NCI-H2227 (cell line): ENCODE measurements at regions not wholly inside any gene's neighbourhood (a gene's known extent, or its start where the extent isn't known, plus 50 kb on each side); places are given as distances from the start of the nearest gene placed in this dataset.
A peak's percentile ranks its signal among the peaks of the same experiment; 100 is the strongest.

Source experiments
- DNase-seq: peaks from one replicate; lab custom pipeline; 2025; ENCODE audit not compliant: unreplicated experiment; lab: John Stamatoyannopoulos, UW

GRCh38 chr5:125528881-125529280 lies 782.4 kb upstream of the ZNF608 start:
- no peak for DNase-seq

- DNase-seq = peak; percentile 3
Measured at GRCh38 chr5:125530833-125531615, 784.6 kb upstream of the ZNF608 start.

- DNase-seq = no peak
Measured at GRCh38 chr5:125536095-125536494, 789.7 kb upstream of the ZNF608 start.

DNA sequence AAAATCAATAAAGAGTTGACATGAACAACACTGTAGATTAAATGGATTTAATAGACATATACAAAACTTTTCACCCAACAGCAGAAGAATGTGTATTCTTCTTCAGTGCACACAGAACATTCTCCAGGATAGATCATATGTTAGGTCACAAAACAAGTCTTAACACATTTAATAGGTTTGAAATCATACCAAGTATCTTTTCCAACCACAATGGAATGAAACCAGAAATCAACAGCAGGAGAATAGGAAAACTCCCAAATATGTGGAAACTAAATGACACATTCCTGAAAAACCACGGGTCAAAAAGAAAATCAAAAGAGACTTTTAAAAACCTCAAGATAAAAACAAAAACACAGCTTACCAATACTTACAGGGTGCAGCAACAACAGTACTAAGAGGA lies 790.1 kb upstream of the ZNF608 start:
- no peak for DNase-seq

- no peak for DNase-seq
Measured at GRCh38 chr5:125537661-125538060, 791.2 kb upstream of the ZNF608 start.

- no peak for DNase-seq
Measured at GRCh38 chr5:125538469-125538868, 792.0 kb upstream of the ZNF608 start.

- DNase-seq = no peak
Measured at GRCh38 chr5:125541085-125541484, 794.6 kb upstream of the ZNF608 start.

- DNase-seq = no peak
Measured at GRCh38 chr5:125549322-125549911, 803.0 kb upstream of the ZNF608 start.

GRCh38 chr5:125550274-125550673 lies 803.8 kb upstream of the ZNF608 start:
- DNase-seq = peak; percentile 8

DNA sequence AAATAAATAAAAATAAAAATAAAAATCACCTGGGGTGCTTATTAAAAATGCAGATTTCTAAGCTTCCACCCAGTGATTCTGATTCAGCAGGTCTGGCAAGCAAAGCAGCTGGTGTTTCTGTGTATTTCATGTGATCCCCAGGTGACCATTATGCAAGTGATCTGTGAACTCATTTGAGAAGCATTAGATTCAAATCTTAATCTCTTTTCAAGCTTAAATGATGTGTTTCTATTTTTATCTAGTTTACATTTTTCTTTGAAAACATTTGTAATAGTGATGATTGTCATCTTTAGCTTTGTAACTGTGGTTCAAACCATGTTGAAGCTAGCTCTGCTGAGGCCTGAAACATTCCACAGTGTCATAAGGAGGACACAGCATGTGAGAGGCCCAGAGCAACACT lies 804.8 kb upstream of the ZNF608 start:
- no peak for DNase-seq

DNA sequence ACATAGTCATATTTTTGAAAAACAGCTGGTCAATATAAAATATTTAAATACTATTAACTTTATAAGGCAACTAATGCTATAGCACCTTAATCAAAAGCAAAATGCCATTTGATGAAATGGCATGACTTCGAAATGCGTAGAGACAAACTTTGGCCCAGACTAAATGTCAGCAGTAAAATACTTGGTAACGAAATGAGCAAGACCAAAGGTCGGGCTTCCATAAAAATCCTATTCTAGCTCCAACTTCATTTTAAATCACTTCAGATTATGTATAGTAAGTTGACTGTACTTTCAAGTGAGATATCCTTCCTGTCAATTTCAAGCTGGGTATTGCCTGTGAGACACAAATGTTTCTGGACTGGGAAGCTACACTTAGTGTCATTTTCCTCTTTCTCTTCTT lies 805.4 kb upstream of the ZNF608 start:
- no peak for DNase-seq

DNA sequence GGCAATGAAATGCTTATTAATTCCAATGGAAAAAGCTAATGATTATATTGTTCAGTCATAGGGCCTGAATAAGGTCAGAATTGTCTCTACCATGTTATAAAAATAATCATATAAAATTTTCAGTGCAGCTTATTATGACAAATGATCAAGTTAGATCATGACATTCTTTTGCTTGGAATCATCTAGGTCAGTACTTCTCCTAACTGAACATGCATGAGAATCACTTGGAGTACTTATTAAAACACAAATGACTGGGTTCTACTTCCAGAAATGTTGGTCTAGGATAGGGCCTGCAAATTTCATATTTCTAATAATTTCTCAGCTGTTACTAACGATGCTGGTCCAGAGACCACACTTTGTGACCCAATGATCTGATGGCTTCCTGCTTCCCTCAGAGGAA lies 806.0 kb upstream of the ZNF608 start:
- DNase-seq = no peak

DNA sequence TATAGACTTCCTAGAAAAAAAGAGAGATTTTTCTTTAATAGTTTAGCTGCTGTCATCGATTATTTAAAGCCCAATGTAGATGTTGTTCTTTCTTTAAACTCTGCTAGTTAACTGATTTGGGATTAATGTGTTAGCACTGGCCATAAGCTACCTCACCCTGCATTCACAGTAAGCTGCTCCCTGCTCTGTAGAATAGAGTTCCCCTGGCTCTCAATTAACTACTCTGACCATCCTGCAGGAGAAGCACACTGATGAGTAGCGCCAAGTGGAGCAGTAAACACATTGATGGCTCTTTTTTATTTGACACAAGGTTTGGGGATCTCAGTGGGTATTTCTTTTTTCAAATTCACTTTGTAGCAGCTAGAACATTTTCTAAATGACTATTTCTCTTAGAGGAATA lies 807.9 kb upstream of the ZNF608 start:
- no peak for DNase-seq

GRCh38 chr5:125555591-125555990 lies 809.2 kb upstream of the ZNF608 start:
- DNase-seq = no peak

- DNase-seq = no peak
Measured at GRCh38 chr5:125558016-125558415, 811.6 kb upstream of the ZNF608 start.

GRCh38 chr5:125558466-125558865 lies 812.0 kb upstream of the ZNF608 start:
- DNase-seq = no peak

GRCh38 chr5:125559296-125559695 lies 812.9 kb upstream of the ZNF608 start:
- no peak for DNase-seq

DNA sequence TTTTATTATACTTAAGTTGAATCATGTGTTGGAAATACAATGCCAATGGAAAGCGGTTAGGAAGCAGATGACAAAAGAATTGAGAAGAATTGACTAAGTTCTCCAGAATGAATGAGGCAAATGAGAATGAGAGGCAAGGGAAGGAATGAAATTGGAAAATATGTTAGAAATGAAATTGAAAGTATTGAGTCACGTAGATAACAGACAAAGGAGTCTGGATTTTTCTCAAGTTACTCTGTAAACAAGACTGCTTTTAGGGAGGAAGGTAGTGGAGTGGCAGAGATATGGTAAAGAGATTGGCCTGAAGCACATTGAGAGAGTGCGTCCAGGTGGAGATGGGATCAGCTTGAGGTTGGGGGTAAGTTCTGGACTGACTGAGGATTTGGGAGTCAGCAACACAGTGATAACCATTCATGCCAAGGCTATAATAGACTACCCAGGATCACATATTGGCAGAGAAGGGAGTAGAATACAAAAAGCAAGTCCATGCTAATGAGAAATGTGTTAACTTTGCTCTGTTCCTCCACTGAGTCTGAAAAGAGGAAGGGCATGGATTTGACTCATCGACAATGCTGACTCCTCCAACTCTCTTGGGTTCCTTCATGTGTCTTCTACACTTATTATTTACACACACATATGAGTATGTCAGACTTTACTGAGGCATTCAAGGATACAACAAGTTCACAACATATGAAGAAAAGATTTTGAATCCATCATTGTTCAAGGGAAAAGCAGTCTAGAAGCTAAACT lies 814.2 kb upstream of the ZNF608 start:
- no peak for DNase-seq

DNA sequence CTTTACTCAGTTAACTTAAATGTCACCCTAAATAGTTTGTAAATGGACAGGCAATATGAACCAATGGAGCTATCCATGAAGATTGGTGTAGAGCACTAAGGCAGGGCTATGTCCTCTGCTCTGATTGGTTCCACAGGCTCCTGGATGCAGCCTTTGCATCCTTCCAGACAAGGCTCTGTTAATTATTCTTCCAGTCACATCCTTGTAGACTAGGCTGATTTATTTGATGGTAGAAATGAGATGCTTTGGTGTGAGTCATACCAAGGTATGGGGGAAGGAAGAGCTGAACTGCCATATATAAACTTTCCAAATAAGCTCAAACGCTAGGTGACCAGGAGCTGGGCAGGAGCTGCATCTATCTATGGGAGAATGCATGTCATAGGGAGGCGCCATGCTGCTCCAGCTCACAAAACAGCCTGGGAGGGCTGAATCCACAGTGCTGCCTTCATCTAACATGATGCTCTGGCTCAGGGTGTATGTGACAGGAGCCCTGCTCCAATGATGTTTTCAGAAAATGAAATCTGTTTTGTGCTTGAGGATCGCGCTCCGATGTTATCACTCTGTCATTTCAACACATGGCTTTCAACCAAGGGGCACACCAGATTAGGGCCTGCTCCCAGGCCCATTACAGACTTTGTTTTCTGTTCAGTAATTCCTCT lies 818.0 kb upstream of the ZNF608 start:
- DNase-seq = no peak

DNA sequence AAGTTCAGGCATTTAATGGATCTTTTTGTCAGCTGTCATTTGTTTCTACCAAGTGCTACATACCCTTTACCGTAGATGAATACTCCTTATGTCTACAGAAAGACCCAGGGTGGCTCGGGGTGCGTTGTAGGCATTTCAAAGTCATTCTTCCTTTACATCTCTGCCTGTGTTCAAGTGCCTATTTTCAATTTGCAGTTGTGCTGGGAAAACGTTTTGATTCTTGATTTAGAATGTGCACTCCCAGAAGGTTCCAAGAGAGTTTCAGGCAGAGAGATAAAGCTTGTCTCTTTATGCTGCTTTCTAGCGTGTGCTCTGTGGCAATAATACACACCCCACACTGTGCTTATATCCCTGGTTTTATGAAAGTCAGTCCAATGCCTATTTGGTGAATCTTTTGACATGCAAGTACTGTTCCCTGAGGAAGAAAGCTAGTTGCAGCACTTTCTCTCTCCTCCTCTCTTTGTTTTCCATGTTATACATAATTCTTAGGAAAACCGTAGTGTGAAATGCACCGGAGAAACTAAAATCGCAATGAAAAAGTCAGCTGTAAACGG lies 828.1 kb upstream of the ZNF608 start:
- no peak for DNase-seq

DNA sequence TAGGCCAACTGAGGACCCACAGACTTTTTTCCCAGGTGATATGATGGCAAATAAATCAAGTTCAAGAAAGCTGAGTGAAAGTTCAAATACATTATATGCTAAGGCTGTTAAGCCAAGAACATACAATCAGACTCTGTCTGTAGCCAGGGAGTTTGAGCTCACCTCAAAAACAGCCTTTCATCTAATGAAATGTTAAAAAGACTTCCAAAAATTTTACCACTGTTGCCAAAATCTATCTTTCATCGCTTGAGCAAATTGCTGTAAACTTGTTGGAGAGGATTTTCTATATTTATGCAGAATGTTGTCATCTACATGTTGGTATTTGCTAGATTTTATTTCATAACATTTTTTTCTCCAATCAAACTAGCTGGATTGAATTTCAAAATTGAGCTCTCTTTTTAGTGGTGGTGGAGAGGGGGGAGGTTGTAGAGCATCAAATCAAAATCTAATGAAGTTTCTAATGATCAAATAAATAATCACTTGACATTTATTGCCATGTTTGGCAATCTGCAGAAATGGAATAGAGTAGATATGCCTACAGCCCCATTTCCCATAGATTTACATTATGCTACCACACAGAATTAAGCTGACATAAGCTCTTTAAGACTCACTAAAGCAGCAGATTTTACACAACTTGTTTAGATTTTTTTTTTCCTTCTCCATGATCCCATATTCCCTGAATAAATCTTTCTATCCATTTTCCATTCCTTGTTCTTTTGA lies 828.9 kb upstream of the ZNF608 start:
- no peak for DNase-seq
